GM12878 (cell line): ENCODE measurements at regions not wholly inside any gene's neighbourhood (a gene's known extent, or its start where the extent isn't known, plus 50 kb on each side); places are given as distances from the start of the nearest gene placed in this dataset.

ENCODE experiments used
- CEBPZ ChIP-seq: fragments of 150-350 bp; IDR thresholded peaks from 2 replicates; pipeline ENCODE4 v1.6.1; 2016; ENCODE audit warnings: low read depth, low read length
- CTCF ChIP-seq, 3 experiments: IDR thresholded peaks in 2 of 3; conservative IDR thresholded peaks in 1 of 3; 2 replicates each; pipeline ENCODE4 v1.5.1; 2011; ENCODE audit warnings: low read depth in 3 of 3, low read length in 3 of 3, mild to moderate bottlenecking in 3 of 3, control low read depth in 2 of 3, moderate library complexity in 2 of 3, inconsistent platforms in 1 of 3, mixed read lengths in 1 of 3; ENCODE audit not compliant: control insufficient read depth in 2 of 3, insufficient read depth in 1 of 3; ENCODE audit errors: extremely low read depth in 1 of 3
- POLR2A ChIP-seq: IDR thresholded peaks from 2 replicates; pipeline ENCODE4 v1.6.1; 2011; ENCODE audit warnings: low read depth, mild to moderate bottlenecking, low read length
- POLR2AphosphoS5 ChIP-seq: IDR thresholded peaks from 2 replicates; pipeline ENCODE4 v1.6.1; 2011; ENCODE audit warnings: mild to moderate bottlenecking, low read length, inconsistent platforms
- RBBP5 ChIP-seq: fragments of 200-600 bp; sonication (generic); conservative IDR thresholded peaks from 2 replicates; pipeline ENCODE4 v1.6.1; 2016
- SUPT20H ChIP-seq: IDR thresholded peaks from 2 replicates; pipeline ENCODE4 v1.6.1; 2011; ENCODE audit warnings: low read depth, mild to moderate bottlenecking, low read length, moderate library complexity, borderline replicate concordance; ENCODE audit not compliant: control insufficient read depth

- no peak for TF ChIP-seq POLR2A
- TF ChIP-seq CTCF (IDR thresholded peaks at IDR 0.05 in 2 of 3, conservative IDR thresholded peaks at IDR 0.05 in 1 of 3; ENCODE audit: control insufficient read depth in 2 of 3, extremely low read depth in 1 of 3, insufficient read depth in 1 of 3, low read depth in 3 of 3, low read length in 3 of 3): no peak
- TF ChIP-seq SUPT20H: no peak
- no peak for TF ChIP-seq POLR2AphosphoS5
- TF ChIP-seq CEBPZ: no peak
- no peak for TF ChIP-seq RBBP5
Measured at GRCh38 chrX:39749728-39750127, 348.0 kb downstream of the BCOR start.
